Eye (tissue), 1 donor: ENCODE measurements at regions not wholly inside any gene's neighbourhood (a gene's known extent, or its start where the extent isn't known, plus 50 kb on each side); places are given as distances from the start of the nearest gene placed in this dataset.
A peak's percentile ranks its signal among the peaks of the same experiment; 100 is the strongest.
"Not testable (repeated sequence)": the region's sequence is repeated elsewhere in the genome, so short reads cannot be mapped to it uniquely, and the experiment has no call there.

Experiments used
- DNase-seq: peaks from one replicate; pipeline ENCODE4 v3.0.0-alpha.2; 2015

DNA sequence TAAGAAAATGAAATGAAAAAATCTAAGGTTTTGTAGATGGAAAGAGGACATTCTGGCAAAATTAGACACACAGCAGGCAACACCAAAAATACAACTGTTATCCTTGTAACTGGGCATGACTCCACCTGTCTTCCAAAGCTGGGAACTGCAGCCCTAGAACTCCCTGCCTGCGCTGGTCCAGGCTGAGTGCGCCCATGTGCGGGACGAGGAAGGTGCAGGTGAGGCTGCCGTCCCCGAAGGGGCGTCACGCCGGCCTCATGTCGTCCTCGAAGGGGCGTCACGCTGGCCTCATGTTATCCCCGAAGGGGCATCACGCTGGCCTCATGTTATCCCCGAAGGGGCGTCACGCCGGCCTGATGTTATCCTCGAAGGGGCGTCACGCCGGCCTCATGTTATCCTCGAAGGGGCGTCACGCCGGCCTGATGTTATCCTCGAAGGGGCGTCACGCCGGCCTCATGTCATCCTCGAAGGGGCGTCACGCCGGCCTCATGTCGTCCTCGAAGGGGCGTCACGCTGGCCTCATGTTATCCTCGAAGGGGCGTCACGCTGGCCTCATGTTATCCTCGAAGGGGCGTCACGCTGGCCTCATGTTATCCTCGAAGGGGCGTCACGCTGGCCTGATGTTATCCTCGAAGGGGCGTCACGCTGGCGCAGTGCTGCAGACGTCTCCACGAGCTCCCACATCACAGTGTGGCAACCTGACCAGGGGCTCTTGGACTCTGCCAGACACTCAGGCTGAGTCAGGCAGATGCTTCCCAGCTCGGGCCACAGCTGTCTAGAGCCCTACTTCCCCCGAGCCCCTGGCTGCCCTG, 100.3 kb upstream of the SALL3 start:
- DNase-seq = not testable (repeated sequence)

DNA sequence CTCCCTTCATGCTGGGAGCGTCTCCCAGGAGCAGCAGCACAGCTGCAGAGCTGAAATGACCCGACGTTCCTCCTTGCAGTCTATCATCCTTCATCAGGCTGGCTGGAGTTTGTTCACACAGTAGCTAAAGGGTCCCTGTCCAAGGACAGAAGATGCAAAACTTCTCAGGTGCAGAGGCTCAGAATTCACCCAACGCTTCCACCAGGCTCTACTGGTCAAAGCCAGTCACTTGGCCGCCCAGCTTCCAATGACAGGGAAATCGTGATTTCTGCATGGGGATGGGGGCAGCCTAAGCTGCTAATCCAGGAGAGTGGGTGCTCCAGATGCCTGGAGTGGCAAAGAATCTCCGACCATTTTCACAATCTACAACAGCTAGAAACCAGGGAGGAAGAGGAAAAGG, 97.0 kb upstream of the SALL3 start:
- no peak for DNase-seq

DNA sequence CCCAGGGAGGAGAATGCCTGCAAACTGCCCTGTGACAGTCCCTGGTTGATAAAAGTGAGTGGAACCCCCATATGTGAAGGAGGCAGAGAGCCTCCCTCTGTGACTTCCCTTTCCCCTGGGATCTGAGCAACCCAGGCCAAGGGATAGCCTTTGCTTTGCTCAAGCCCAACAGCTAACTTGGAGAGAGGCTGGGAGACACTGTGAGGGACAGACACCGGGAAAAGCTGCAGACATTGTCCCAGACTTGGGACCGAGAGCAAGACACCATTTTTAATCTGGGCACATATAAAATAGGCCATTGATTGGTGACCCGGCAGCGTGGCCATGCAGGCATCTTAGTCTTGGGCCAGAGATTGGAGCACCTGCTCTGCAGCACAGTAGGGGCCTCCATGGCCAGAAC, 96.1 kb upstream of the SALL3 start:
- DNase-seq = no peak

DNA sequence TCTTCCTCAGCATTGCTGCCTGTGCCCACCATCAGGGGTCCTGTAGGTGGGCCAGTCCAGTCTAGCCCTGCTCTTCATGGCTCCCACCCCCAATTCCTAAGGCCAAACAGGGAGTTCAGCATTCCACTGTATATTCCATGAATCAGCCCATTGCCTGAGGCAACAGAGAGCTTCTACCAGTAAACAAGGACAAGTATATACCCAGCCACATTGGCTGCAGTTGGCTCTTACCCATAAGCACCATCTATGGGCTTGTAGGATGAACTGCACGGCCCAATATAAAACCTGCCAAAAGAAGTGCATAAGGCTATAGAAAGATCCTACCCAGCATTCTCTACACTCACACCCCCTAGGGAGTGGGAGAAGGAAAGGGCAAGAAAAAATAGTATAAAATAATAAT, 95.1 kb upstream of the SALL3 start:
- DNase-seq = no peak

DNA sequence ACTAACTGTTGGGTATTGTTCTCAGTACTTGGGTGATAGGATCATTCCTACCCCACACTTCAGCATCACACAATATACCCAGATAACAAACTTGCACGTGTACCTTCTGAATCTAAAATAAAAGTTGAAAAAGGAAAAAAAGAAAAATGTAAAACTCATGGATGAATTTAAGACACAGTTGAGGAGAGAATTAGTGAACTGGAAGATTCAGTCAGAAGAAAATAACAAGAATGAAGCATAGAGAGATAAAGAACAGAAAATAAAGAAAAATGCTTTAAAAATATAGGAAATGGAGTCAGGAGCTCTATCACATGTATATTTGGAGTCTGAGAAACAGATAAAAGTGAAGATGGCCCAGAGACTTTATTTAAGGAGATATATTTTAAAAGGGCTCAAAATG, 90.4 kb upstream of the SALL3 start:
- no peak for DNase-seq

DNA sequence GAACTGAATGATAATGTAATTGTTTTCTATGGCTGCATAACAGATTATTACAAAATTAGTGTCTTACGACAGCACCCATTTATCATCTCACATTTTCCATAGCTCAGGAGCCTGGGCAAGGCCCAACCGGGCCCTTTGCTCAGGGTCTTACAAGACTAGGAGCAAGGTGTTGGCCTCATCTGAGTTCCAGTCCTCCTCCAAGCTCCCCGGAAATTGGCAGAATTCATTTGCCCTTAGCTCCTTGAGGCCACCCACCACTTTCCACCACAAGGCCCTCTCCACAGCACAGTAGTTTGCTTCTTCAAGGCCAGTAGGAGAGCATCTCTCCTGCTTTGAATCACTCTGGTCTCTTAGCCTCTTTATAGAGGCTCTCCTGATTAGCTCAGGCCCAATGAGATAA, 89.2 kb upstream of the SALL3 start:
- DNase-seq = no peak

DNA sequence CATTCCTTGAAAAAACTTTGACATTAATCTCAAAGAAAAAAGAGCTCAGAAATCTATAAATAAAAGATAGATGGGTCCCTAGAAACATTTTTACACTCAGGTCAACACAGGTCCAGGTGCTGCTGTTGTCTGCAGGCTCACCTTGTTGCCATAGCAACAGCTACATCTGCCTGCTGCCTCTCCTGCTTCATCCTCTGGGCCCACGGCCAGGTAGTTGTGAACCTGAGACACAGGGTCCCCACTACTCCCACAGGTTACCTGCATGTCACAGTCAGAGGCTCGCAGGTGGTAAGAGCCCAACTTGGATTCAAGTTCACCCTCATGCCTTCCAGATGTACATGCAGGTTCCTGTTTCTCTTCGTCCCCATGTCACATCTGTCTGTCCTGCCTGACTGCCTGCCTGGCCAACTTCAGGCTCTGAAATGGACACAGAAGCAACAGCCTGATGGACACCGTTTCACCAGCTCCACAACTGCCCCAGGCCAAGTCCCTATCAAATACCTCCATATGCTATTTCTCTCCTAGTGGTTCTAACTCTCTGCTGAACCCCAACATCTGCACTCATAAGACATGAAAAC, 88.3 kb upstream of the SALL3 start:
- no peak for DNase-seq

DNA sequence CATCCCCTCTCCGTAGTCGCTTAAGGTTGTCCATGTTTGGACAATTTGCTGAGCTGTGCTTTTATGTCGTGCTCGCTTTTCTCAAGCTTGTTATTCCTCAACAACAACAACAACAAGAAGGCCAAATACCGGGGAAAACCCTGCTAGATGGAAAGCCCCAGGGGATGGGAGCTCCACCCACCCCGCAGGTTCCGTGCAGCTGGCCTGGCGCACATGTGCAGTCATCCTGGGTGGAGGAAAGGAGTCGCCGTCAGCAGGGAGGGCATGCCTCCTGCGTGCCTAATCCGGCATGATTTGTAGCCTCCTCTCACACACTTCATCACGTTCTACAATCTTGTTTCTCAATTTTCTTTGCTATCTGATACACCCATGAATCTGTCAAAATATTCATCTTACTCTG, 87.4 kb upstream of the SALL3 start:
- DNase-seq = no peak

DNA sequence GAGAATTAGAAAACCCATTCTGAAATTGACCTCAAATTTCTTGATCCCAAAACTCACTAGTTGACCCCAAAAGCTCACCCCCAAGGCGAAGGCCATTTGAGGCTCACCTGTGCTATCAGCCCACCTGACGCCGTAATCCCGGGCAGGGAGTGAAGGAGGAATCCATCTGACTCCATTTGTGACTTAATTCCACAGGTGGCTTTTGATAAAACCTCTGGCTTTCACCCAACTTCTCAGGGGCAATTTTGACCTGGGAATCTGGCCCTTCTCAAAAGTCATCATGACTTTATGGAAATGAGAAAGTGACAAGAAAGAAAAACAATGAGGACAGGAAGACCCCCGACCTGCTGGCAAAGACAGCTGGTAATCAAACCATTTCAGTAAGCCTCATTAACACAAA, 86.9 kb upstream of the SALL3 start:
- no peak for DNase-seq

DNA sequence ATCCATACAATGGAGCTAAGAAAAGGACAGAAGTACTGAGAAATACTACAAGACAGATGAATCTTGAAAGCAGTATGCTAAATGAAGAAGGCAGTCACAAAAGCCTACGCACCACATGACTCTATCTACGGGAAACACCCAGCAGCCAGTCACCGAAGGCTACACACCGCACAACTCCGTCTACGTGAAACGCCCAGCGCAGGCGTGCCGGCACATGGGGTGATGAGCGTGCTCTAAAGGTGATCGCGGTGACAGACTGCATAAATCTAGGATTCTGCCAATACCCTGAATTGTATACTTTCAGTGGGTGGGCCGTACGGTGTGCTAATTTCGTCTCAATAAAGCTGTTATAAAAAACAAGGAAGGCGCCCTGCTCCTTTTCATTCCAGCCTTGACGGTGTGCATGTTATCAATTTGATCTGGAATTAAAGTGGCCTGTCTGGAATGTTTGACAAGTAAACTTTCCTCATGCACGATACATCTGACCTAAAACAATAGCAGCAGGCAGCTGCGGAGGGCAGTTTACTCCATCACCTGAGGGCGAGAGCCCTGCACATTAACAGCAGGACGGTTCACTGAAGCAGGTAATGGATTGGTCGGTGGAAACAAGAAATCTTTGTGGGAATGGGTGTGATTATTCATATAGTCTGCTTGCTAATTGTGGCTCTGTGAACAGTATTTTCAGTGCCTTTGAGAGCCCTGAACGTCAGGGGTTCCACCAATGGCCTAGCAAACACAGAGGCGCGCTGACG, 86.2 kb upstream of the SALL3 start:
- peak; percentile 59 for DNase-seq

DNA sequence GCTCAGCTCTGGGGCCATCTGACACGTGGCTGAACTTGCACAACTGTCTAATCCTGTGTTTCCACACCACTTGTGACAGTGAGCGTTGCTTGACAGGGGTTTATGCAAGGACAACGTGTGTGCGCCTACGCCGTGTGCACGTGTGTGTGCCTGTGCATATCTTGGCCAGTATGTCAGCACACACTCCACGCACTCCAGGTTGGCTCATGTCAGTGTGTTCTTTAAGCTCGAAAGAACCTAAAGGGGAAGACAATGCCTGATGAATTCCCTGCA, 85.6 kb upstream of the SALL3 start:
- DNase-seq = no peak

DNA sequence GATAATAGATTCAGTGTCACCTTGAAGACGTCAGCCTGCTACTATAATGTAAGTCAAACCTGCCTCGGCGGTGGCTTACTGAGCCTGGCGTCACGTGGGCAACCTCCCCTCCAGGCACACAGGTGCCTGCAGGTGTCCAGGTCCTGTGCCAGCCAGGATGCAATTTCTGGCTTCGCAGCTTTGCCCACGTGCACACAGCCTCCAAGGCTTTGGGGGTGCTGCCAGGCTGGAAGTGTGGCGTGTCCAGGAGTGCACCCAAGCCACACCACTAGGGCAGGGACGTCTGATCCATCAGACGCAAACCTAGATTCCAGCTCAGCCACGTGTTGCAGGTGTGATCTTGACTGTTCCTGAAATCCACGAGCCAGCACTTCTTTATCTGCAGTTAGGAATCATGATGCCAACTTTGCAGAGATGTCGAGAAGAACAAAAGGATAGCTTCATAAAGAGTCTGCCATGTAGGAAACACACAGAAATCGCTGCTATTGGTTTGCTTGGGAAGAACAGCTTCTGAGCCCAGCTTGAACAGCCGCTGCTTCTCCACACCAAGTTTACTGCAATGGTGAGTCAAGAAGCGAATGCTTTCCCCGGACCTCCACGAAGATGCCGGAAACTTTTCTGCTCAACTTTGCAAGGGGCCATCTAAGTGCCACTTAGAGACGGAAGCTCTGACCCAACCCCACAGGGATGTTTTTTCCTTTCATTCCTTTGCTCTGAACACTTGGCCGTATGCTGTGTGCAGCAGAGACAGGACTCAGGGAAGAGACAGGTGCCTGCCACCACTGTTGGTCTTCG, 84.2 kb upstream of the SALL3 start:
- no peak for DNase-seq

DNA sequence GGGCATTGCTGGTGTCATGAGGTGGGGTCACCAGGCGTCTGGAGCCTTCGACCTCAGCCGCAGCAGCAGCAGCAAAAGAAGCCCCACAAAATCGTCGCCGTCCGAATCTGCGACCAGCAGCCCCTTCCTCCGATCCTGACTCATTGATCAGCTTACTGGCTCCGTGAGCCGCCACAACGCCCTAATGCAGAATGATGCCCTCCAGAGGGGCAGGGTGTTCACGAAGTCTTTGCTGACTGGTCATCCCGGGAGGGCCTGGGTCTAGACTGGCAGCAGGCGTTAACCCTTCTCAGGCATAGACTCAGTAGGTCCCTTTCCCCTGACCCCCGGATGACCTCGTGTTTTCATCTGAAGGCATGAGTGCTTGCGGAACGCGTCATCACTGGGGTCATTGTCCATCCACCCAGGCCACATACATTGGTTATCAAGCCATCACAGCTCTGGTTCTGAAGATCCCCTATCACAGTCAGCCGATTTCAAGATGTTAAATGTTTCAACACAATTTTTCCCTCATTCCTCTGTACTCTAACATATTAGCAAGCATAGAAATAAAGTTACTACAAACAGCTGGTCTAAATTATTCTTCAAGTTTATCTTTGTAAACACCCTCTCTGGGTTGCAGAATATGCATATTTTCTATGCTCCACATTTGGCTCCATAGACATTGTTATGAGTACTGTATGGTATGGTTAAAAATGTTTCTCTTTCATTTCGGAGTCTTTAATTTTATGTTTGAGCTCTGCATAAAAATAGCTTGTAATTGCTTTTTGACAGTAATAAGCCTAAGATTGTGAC, 83.3 kb upstream of the SALL3 start:
- peak; percentile 16 for DNase-seq

DNA sequence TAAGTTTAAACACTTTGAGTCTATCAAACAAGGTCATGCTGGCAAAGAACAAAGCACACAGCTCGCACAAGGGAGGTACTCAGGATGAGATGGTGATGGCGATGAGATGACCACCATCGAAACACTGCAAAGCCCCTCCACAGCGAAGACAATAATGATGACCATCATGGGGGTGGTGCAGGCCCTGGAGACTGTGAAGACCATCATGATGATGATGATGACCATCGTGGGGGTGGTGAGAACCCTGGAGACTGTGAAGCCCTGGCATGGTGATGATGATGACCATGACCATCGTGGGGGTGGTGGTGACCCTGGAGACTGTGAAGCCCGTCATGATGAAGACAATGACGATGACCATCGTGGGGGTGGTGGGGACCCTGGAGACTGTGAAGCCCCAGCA, 81.6 kb upstream of the SALL3 start:
- no peak for DNase-seq

DNA sequence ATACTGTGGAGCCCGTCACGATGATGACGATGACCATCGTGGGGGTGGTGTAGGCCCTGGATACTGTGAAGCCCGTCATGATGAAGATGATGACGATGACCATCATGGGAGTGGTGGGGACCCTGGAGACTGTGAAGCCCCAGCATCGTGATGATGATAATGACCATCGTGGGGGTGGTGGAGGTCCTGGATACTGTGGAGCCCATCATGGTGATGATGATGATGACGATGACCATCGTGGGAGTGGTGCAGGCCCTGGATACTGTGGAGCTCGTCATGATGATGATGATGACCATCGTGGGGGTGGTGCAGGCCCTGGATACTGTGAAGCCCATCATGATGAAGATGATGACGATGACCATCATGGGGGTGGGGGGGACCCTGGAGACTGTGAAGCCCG, 81.0 kb upstream of the SALL3 start:
- DNase-seq = no peak

DNA sequence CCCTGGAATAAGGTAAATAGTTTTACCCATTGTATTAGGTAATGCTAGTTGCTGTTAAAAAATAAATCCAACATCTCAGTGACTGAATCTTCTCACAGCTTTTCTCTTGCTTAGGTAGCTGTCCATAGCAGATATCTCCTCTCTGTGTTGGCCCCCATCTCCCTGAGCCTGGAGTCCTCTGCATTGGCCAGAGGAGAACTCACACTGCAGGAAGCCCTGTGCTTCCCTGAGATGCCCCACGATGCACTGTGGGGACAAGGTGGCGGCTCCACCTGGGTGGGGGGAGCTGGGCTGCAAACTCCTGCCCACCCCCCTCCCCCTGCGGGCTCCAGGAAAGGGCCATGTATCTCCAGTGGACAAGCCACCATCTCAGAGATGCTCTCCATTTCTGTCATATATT, 80.4 kb upstream of the SALL3 start:
- no peak for DNase-seq

DNA sequence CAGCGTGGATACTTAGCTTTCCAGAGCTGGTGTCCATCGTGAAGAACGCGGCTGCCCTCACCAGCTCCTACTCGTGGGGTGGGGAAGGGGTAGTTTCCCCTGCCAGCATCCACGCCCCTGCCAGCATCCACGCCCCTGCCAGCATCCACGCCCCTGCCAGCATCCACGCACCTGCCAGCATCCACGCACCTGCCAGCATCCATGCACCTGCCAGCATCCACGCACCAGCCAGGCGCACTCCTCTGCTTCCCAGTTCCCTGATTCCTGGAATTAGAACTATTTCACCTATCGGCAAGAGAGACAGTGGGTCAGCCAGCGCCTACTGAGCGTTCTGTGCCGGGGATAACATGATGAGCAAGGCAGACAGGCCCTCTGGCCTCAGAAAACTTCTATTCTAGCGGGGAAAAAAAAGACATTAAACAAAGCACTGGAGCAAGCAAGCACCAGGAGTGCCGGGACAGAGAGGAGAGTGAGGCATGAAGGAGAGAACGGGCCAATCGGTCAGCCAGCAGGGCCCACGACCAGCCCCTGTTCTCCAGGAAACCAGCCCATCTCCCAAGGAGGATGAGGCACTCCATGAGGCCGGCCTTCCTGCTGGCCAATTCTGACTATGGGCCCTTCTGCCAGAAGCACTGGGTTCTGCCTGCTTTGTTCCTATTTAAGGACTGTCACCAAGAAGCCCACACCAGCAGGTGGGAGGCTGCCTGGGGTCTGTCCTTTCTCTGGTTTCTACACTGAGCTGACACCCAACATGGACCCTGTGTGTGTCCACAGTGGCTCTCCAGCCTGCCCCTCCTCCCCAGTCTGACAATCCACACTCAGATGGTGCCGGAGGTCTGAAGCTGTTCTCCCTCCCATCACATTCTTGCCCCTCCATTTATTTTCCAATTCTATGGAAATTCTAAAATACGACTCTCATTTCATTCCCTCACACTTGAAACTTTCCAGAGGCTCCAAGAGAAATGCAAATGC, 78.4 kb upstream of the SALL3 start:
- DNase-seq = no peak

DNA sequence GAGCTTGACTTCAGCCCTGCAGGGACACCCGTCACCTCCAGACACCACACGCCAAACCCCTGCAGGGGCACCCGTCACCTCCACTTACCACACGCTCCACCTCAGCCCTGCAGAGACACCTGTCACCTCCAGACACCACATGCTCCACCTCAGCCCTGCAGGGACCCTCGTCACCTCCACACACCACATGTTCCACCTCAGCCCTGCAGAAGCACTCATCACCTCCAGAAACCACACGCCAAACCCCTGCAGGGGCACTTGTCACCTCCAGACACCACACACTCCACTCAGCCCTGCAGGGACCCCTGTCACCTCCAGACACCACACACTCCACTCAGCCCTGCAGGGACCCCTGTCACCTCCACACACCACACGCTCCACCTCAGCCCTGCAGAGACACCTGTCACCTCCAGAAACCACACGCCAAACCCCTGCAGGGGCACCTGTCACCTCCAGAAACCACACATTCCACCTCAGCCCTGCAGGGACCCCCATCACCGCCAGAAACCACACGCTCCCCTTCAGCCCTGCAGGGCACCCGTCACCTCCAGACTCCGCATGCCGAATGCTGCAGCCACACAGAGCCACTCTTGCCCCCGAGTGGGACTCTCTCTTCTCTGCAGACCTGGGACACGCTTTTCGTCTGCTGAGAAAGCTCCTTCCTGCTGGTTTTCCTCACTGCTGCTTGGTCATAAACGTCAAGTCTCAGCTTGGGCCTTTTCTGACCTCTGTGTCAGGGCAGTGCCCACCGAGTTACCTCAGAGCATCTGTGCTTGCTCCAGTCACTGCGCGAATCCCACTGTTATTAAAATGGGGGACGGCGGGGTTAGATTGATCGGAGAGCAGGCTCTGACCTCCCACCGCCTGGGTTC, 77.5 kb upstream of the SALL3 start:
- DNase-seq = no peak

DNA sequence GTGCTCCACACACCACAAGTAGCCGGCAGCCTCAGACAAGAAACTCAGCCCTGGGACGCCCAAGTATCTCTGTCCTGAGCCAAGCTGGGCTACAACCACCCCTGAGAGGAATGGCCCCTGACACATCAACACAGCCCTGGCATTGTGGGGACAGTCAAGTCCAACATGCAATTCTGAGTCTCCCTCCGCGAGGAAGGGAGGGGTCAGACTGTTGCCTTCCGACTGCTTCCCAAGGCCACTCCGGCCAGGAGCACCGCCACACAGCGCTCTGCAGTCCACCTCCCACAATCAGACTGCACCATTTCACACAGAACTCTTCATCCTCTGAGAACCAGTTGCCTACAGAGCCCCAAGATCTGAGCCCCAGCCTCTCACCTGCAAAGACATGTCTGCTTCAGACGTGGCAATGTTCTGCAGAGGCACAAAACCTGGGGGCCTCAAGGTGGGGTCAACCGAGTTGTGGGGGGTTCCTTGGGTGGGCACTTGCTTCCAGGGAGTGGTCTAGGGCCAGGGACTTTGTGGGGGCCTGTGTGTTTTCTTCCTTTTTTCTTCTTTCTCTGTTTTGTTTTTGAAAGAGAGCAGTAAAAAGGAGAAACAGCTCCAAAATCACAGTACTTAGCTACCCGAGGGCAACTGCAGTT, 76.7 kb upstream of the SALL3 start:
- no peak for DNase-seq
